ENCODE measurements at regions not wholly inside any gene's neighbourhood (a gene's known extent, or its start where the extent isn't known, plus 50 kb on each side); places are given as distances from the start of the nearest gene placed in this dataset.

DNA sequence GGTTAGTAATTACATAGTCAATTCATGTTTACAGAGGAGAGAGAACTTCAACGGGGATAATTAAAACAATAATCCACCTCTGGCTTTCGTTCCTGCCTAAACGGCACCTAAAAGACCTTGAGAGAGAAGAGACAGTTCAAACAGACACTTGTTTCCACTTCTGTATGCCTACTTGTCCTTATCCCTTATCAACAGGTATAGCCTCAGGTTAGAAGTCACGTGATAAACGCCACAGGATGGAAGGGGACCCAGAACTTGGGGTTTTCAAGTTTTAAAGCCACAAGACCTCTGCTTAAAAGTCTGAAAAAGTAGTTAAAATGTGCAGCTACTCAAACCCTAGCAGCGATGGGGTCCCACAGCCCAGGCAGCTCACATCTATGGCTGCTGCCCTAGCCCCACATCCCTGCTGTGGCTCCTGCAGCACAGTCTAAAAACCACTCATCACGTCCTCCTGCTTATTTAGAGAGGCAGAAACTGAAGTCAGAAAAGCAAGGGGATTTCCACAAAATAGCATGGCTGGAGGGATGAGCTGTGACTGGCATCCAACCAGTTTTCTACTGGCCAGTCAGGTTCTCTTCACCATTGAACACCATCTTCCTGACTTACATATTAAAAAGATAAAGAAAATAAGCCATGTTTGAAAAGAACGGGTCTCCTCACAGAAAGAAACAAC is 51.2 kb upstream of the SEC16B start:
- H3K36me3 ChIP-seq (ENCODE audit: insufficient read depth, low read depth, low read length), result no peaks in the 10 kb centered on the region

DNA sequence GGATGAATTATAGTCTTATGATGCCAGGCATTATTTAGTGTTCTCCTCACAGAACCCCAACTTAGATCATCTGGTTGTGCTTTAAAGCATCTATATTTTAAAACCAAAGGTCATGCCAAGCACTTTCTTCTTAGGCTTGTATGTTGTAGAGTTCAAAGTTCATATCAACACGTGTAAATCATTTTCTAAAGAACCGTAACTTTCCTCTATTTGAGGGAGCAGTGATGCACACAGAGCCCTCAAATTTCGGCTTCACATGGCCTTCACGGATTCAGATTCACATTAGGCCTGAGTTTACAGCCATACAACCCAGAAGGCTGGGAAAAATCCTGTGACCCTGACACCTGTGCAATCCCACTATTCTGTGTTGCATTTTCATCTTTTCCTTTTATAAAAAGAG is 52.1 kb upstream of the SEC16B start:
- Histone ChIP-seq H3K9ac (ENCODE audit: low read depth, low read length) (no peak overlapping the region), H3K27me3 (ENCODE audit: insufficient read depth, low read length) (no peaks in the 10 kb centered on the region), H3K4me3 (ENCODE audit: low read length) (no peak overlapping the region), H3K9me3 (ENCODE audit: insufficient read depth, low read depth, low read length) (peaks cover 9% of the 10 kb centered on the region; the same call in 1 of the 2 replicates), H3K4me1 (ENCODE audit: insufficient read depth, low read length) (no peaks in the 10 kb centered on the region), H3K27ac (ENCODE audit: low read length) (no peak overlapping the region), H3K36me3 (ENCODE audit: insufficient read depth, low read depth, low read length) (no peaks in the 10 kb centered on the region)

More for the DNA sequence above, 51.2 kb upstream of the SEC16B start:
- Histone ChIP-seq H3K9me3 (ENCODE audit: insufficient read depth, low read depth, low read length) (peaks cover 9% of the 10 kb centered on the region), H3K4me1 (ENCODE audit: insufficient read depth, low read length) (no peaks in the 10 kb centered on the region), H3K27ac (ENCODE audit: low read length) (no peak overlapping the region), H3K9ac (ENCODE audit: low read depth, low read length) (no peak overlapping the region), H3K4me3 (ENCODE audit: low read length) (no peak overlapping the region), H3K27me3 (ENCODE audit: insufficient read depth, low read length) (no peaks in the 10 kb centered on the region)

DNA sequence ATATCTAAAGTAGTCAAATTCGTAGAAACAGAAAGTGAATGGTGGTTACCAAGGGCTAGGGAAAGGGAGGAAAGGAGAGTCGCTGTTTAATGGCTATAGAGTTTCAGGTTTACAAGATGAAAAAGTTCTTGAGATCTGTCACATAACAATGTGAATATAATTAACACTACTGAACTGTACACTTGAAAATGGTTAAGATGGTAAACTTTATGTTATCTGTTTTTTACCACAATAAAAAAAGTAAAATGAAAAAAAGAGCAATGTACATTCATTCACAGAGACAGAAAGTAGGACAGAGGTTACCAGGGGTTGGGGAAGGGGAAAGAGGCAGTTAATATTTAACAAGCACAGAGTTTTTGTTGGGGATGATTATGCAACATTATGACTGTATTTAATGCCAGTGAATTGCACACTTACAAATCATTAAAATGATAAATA is 53.3 kb upstream of the SEC16B start:
- Histone ChIP-seq H3K4me3 (ENCODE audit: low read length) (no peak overlapping the region), H3K9me3 (ENCODE audit: insufficient read depth, low read depth, low read length) (no peaks in the 10 kb centered on the region), H3K4me1 (ENCODE audit: insufficient read depth, low read length) (no peaks in the 10 kb centered on the region), H3K27ac (ENCODE audit: low read length) (no peak overlapping the region), H3K9ac (ENCODE audit: low read depth, low read length) (no peak overlapping the region), H3K36me3 (ENCODE audit: insufficient read depth, low read depth, low read length) (no peaks in the 10 kb centered on the region), H3K27me3 (ENCODE audit: insufficient read depth, low read length) (no peaks in the 10 kb centered on the region)

DNA sequence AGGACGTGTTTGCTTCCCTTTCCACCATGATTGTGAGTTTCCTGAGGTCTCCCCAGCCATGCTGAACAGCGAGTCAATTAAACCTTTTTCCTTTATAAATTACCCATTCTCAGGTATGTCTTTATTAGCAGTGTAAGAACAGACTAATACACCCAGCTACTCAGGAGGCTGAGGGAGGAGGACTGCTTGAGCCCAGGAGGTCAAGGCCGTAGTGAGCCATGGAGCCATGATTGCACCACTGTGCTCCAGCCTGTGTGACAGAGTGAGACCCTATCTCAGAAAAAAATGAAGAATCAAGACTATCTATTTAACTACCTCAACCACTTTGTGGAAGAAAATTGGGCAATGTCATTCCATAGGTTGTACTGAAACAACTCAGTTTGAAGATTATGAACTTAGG is 54.6 kb upstream of the SEC16B start:
- H3K9me3 ChIP-seq (ENCODE audit: insufficient read depth, low read depth, low read length), result no peaks in the 10 kb centered on the region
- H3K36me3 ChIP-seq (ENCODE audit: insufficient read depth, low read depth, low read length), result no peaks in the 10 kb centered on the region
- H3K4me3 ChIP-seq (ENCODE audit: low read length), result no peak overlapping the region
- H3K27ac ChIP-seq (ENCODE audit: low read length), result no peak overlapping the region
- H3K9ac ChIP-seq (ENCODE audit: low read depth, low read length), result no peak overlapping the region
- no peaks in the 10 kb centered on the region for H3K4me1 ChIP-seq (ENCODE audit: insufficient read depth, low read length)
- H3K27me3 ChIP-seq (ENCODE audit: insufficient read depth, low read length), result no peaks in the 10 kb centered on the region

DNA sequence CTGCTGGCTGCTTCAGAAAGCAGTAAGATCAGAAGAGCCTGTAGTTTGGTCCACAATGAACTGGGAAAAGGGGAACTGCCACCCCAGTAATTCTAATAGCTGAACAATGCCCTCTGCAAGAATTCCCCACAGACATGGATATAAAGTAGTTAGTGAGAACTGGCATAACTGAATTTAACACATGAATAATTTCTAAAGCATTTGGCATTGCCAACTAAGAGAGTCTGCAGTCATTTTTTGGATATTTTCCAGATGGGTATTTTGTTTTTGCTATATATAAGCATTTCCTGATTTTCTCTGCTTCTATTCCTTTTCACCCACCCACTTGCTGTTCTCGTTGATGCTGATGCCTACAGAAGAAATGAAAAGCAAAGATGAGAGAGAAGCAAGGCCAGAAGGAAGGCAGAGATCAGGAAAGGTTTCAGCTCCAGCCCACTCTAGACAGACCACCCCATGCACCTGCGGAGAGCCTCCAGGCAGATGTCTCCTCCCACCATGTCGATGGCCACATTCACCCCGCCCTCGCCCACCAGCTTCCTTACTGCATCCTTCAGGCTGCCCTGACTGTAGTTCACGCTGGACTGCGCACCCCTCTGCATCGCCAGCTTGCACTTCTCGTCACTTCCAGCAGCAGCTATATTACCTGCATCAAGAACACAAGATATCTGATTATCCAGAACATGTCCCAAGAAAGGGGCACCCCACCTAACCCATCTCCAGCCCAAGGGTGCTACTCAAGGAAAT is 55.9 kb upstream of the SEC16B start:
- no peaks in the 10 kb centered on the region for H3K36me3 ChIP-seq (ENCODE audit: insufficient read depth, low read depth, low read length)
- no peak overlapping the region for H3K4me3 ChIP-seq (ENCODE audit: low read length)
- no peak overlapping the region for H3K27ac ChIP-seq (ENCODE audit: low read length)
- no peaks in the 10 kb centered on the region for H3K9me3 ChIP-seq (ENCODE audit: insufficient read depth, low read depth, low read length)
- no peaks in the 10 kb centered on the region for H3K4me1 ChIP-seq (ENCODE audit: insufficient read depth, low read length)
- H3K9ac ChIP-seq (ENCODE audit: low read depth, low read length), result no peak overlapping the region
- H3K27me3 ChIP-seq (ENCODE audit: insufficient read depth, low read length), result no peaks in the 10 kb centered on the region

DNA sequence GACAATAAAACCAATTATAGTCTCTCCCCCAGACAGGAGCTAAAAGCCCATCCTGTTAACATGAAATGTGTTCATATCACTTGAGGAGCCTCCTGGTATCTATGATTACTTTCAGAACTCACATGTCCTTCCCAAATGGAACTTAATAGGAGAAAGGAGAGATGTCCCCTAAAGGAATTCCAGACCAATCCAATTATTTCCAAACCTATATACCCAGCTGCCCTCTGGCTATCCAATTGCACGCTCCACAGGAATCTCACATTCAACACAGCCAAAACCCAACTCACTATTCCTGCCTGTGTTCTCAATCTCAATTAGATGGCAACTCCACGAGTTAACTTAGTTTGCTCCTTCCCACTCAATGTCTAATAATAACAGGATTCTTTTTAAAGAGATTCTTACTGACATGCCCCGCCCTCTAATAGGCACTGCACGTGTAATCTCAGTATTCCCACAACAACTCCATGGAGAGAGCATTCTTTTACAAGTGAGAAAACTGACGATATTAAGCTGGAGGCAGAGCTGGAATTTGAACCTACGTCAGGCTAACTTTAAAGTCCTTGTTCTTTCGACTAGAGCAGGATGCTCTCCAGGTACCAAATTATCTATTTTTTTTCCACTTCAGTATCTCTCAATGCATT is 59.1 kb upstream of the SEC16B start:
- H3K9me3 ChIP-seq (ENCODE audit: insufficient read depth, low read depth, low read length), result no peaks in the 10 kb centered on the region
- no peak overlapping the region for H3K9ac ChIP-seq (ENCODE audit: low read depth, low read length)
- H3K4me3 ChIP-seq (ENCODE audit: low read length), result no peak overlapping the region
- no peaks in the 10 kb centered on the region for H3K27me3 ChIP-seq (ENCODE audit: insufficient read depth, low read length)
- H3K4me1 ChIP-seq (ENCODE audit: insufficient read depth, low read length), result no peaks in the 10 kb centered on the region
- no peak overlapping the region for H3K27ac ChIP-seq (ENCODE audit: low read length)
- no peaks in the 10 kb centered on the region for H3K36me3 ChIP-seq (ENCODE audit: insufficient read depth, low read depth, low read length)

DNA sequence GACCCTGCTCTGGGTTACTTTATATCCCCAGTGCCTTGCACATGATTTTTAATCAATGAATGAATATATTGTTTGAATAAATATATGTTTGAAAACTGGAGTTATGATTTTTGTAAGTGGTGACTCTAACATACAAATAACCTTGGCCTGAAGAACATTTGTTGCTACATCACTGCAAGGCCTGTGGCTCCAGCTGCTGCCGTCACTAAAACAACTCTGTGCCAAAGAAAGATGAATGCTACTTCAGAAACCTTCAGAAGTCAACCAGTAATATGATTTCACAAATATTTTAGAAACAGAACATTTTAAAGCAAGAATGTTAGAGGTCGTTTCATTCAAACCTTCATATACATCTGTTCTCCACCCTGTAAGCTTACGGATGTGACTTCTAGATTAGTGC is 60.6 kb upstream of the SEC16B start:
- no peaks in the 10 kb centered on the region for H3K9me3 ChIP-seq (ENCODE audit: insufficient read depth, low read depth, low read length)
- H3K4me3 ChIP-seq (ENCODE audit: low read length), result no peak overlapping the region
- H3K36me3 ChIP-seq (ENCODE audit: insufficient read depth, low read depth, low read length), result no peaks in the 10 kb centered on the region
- no peaks in the 10 kb centered on the region for H3K4me1 ChIP-seq (ENCODE audit: insufficient read depth, low read length)
- no peaks in the 10 kb centered on the region for H3K27me3 ChIP-seq (ENCODE audit: insufficient read depth, low read length)
- no peak overlapping the region for H3K27ac ChIP-seq (ENCODE audit: low read length)
- H3K9ac ChIP-seq (ENCODE audit: low read depth, low read length), result no peak overlapping the region

DNA sequence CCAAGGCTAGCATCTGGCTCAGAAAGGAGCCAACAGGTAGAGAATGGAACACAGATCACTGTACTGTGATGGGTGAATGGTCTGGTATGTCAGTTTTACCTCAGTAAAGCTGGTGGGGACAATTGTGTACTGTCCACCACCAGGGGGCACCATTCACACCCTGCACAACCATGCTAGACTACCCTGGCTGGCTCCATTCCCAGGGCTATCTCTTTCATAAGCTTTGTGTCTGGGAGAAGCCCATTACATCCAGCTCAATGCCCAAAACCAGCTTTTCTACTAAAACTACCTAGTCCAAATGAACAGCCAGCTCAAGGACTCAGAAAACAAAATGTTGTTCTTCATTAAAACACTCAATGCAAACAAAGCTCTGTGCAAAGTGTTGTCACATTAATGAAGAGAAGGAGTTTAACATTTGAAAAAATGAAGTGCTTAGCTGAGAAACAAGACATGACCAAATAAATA is 62.0 kb upstream of the RASAL2 start:
- Histone ChIP-seq H3K4me1 (ENCODE audit: insufficient read depth, low read length) (no peaks in the 10 kb centered on the region), H3K9me3 (ENCODE audit: insufficient read depth, low read depth, low read length) (no peaks in the 10 kb centered on the region), H3K27me3 (ENCODE audit: insufficient read depth, low read length) (no peaks in the 10 kb centered on the region), H3K27ac (ENCODE audit: low read length) (no peak overlapping the region), H3K36me3 (ENCODE audit: insufficient read depth, low read depth, low read length) (no peaks in the 10 kb centered on the region), H3K4me3 (ENCODE audit: low read length) (no peak overlapping the region), H3K9ac (ENCODE audit: low read depth, low read length) (no peak overlapping the region)

DNA sequence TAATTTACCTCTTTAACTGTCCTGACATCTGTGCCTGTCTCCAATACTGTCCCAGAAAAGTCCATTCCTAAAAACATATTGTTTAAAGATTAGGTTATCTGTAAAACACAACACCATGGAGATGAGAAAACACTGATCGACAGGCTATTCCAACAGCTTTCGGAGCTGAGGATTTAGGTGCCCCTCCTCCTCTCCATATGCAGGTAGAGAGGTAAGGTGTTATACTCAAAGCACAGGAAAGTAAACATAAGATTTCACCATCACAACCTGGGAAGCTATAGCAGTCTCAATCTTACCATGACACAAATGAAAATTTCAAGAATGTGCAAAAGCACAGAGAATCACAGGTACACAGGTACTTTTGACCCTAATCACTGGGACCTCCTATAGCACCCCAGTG is 60.9 kb upstream of the RASAL2 start:
- Histone ChIP-seq H3K9ac (ENCODE audit: low read depth, low read length) (no peak overlapping the region), H3K27me3 (ENCODE audit: insufficient read depth, low read length) (no peaks in the 10 kb centered on the region), H3K27ac (ENCODE audit: low read length) (no peak overlapping the region), H3K4me3 (ENCODE audit: low read length) (no peak overlapping the region), H3K9me3 (ENCODE audit: insufficient read depth, low read depth, low read length) (no peaks in the 10 kb centered on the region), H3K4me1 (ENCODE audit: insufficient read depth, low read length) (no peaks in the 10 kb centered on the region), H3K36me3 (ENCODE audit: insufficient read depth, low read depth, low read length) (no peaks in the 10 kb centered on the region)

DNA sequence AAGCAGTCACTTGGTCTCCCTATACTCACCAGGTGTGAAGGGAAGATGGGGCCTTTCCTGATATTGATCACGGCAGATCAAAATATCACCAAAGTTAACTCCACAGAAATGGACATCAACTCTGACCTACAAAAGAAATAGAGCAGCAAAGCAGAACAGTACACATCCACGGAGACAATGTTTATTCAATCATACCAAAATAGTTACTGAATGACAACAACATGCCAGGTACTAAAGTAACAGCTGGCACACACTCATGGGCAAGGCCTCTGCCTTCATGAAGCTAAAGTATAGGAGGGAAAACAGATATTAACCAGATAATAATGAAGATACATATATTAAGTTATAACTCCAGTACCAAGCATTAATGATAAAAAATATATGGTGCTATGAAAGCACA is 59.2 kb upstream of the RASAL2 start:
- no peaks in the 10 kb centered on the region for H3K36me3 ChIP-seq (ENCODE audit: insufficient read depth, low read depth, low read length)
- H3K27ac ChIP-seq (ENCODE audit: low read length), result no peak overlapping the region
- H3K27me3 ChIP-seq (ENCODE audit: insufficient read depth, low read length), result no peaks in the 10 kb centered on the region
- no peak overlapping the region for H3K4me3 ChIP-seq (ENCODE audit: low read length)
- H3K9ac ChIP-seq (ENCODE audit: low read depth, low read length), result no peak overlapping the region
- H3K4me1 ChIP-seq (ENCODE audit: insufficient read depth, low read length), result no peaks in the 10 kb centered on the region
- H3K9me3 ChIP-seq (ENCODE audit: insufficient read depth, low read depth, low read length), result no peaks in the 10 kb centered on the region

DNA sequence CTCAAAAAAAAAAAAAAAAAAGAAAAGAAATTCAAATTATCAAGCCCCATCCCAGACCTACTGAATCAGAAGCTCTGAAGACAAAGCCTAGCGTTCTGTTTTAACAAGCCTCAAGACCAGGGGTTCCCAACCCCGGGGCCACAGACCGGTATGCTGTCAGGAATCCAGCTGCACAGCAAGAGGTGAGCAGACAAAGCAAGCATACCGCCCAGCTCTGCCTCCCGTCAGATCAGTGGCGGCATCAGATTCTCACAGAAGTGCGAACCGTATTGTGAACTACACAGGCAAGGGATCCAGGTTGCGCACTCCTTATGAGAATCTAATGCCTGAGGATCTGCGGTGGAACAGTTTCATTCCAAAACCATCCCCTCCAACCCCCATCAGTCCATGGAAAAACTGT is 57.8 kb upstream of the RASAL2 start:
- Histone ChIP-seq H3K36me3 (ENCODE audit: insufficient read depth, low read depth, low read length) (no peaks in the 10 kb centered on the region), H3K9me3 (ENCODE audit: insufficient read depth, low read depth, low read length) (no peaks in the 10 kb centered on the region), H3K4me1 (ENCODE audit: insufficient read depth, low read length) (no peaks in the 10 kb centered on the region), H3K27ac (ENCODE audit: low read length) (no peak overlapping the region), H3K27me3 (ENCODE audit: insufficient read depth, low read length) (no peaks in the 10 kb centered on the region), H3K4me3 (ENCODE audit: low read length) (no peak overlapping the region), H3K9ac (ENCODE audit: low read depth, low read length) (no peak overlapping the region)

Measured in iPS-20b (cell line).